ENCODE measurements at regions not wholly inside any gene's neighbourhood (a gene's known extent, or its start where the extent isn't known, plus 50 kb on each side); places are given as distances from the start of the nearest gene placed in this dataset.
A peak's percentile ranks its signal among the peaks of the same experiment; 100 is the strongest.

- DNase-seq (ENCODE audit: low read depth in 2 of 2), result no peak
Observed at GRCh38 chr12:79534029-79534867, 156.5 kb downstream of the PAWR start.

DNA sequence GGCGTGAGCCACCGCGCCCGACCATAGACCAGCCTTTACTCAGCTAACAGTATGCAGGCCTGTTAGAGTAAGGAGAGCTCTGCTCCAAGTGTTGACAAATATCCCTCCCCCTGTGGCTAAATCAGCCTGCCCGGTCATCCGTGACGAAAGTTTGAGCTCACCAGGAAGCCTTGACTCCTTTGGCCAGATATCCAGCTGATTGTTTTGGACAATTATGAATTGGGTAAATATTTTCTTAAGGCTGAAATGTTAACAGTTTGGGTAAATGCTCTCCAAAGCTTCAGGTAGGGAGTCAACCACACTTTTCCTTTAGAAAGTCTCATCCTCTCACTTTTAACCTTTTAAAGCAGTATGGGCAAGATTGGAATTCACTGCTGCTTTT, 157.9 kb downstream of the PAWR start:
- no peak for DNase-seq (ENCODE audit: low read depth in 2 of 2)

DNA sequence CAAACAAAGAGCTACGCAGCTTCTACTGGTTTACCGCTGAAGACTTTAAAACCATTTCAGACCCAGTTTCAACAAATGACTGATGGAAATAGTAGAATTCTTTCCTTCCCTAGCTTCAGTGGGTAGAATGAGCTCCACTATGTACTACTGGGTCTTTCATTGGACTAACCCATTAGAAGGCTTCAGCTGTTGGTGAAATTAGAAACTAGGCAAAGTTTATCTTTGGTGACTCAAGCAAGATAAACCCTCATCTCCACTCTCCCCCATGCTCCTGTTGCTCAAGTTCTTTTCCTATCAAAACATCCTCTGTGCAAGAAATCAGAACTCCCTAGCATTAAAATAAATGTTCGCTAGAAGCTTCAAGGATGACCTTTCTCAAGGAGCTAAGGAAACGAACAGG, 159.2 kb downstream of the PAWR start:
- peak in 1 of 2 donors; percentile 49 for DNase-seq (ENCODE audit: low read depth in 2 of 2)

DNA sequence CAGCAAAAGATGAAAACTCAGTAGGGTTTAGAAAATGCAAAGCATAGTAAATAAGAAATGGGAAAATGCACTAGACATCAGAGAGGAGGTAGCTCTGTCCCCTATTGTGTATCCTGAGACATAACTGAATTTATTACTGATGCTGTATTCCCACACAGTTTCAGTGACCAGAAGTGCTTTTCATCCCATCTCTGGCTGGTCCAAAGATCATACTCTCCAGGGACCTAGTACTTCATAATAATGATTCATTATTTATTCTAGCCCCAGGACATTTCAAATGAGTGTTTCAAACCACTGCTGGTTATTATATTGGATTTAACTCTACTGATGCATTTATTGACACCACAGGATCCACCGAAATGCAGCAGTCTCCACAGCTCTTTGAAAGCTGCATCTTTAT, 163.3 kb downstream of the PAWR start:
- DNase-seq (ENCODE audit: low read depth in 2 of 2), result no peak

DNA sequence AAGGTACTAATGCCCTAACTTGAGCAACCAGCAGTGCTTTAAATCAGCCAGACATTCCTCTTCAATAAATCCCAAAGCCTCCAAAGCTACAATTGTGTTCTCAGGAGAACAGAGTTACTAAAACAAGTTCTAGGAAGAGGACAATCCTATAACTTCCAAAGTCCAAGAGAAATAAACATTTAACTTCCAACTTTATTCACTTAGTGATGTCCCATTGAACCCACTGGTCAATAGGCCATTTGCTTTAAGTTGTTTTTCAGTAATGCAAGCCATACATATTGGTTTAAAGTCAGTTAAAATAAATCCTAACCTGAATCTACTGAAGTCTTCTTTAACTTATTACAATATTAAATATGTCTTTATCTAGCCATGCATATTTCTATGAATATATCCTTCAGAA, 165.4 kb downstream of the PAWR start:
- no peak for DNase-seq (ENCODE audit: low read depth in 2 of 2)

- peak; percentile 32 to 77 for DNase-seq (ENCODE audit: low read depth in 2 of 2)
Observed at GRCh38 chr12:79524507-79525148, 166.1 kb downstream of the PAWR start.

DNA sequence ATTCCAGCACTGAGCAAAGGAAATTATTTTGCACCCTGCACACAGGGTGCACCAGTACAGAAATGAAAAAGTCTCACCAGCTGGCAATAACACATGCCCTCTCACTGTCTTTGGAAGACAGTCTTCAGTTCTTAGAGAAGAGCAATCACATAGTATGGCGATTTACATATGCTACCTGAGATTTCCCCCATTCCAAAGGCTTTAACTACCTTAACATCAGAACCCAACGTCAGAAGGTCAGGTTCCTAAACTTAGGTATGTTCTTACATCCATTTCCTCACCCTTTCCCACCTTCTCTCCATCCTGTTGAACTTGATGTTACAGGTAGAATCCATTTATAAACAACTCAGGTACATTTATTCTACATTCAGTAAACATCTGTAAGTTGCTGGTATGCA, 167.8 kb downstream of the PAWR start:
- DNase-seq (ENCODE audit: low read depth in 2 of 2), result no peak

DNA sequence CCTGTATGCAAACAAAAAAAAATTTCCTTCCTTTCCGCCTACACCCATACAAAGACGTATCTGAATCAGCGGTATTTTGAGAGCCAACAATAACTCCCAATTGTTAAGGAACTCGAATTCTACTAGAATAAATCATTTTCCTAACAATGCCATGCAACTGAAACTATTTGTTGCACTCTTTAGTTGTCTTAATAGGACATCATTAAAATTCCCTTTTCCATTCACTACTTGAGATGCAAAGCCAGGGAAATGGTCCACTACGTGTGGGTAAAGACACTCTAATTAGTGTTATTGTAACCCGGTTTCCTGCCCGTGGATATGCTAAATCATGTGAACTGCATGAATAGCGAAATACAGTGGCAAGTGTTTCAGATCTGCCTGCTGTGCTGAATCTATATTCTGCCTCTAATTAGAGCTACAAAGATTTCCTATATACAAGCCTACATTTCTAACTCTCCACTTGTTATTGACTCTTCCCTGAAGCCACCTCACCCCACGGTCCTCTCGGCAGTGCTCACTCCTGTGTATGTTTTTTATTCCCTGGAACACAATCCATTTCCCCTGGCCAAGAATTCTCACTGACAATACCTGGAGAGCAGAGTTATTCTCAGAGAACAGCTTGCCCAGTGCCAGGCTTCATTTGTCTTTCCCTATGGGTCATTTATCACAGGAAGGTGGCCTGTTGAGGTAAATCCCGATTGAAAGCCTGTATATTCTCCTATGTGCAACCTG, 168.3 kb downstream of the PAWR start:
- peak; percentile 14 to 72 for DNase-seq (ENCODE audit: low read depth in 2 of 2)

GRCh38 chr12:79521576-79521975, 169.2 kb downstream of the PAWR start:
- DNase-seq (ENCODE audit: low read depth in 2 of 2), result peak in 1 of 2 donors; percentile 33

- no peak for DNase-seq (ENCODE audit: low read depth in 2 of 2)
Observed at GRCh38 chr12:79517363-79517762, 173.4 kb downstream of the PAWR start.

DNA sequence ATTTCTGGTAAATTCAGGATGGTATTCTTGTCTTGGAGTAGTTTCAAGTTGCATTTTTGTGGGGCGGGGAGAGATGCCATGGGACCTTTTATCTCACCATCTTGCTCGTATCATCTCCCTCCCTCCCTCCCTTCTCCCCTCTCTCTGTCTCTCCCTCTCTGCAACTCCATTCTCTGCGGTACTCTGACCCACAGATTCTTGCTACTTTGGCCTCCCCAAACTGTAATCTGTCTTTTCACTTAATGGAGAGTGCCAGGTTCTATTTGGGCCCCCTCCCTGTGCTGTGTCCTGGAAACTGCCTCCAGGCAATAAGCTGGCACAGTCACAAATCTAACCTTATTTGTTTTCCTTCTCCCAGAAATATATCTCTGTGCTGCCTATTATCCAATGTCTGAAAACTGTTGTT, 175.2 kb downstream of the PAWR start:
- no peak for DNase-seq (ENCODE audit: low read depth in 2 of 2)

- peak; percentile 55 to 91 for DNase-seq (ENCODE audit: low read depth in 2 of 2)
Observed at GRCh38 chr12:79514730-79515529, 175.8 kb downstream of the PAWR start.

- peak in 1 of 2 donors; percentile 18 for DNase-seq (ENCODE audit: low read depth in 2 of 2)
Observed at GRCh38 chr12:79512068-79512467, 178.7 kb downstream of the PAWR start.

- no peak for DNase-seq (ENCODE audit: low read depth in 2 of 2)
Observed at GRCh38 chr12:79508622-79509021, 182.1 kb downstream of the PAWR start.
